HG03439 (cell line): ENCODE measurements at regions not wholly inside any gene's neighbourhood (a gene's known extent, or its start where the extent isn't known, plus 50 kb on each side); places are given as distances from the start of the nearest gene placed in this dataset.

Experiments used
- ATAC-seq: cut with Tn5 transposase; IDR thresholded peaks from one replicate; pipeline ENCODE4 v1.9.1; 2021; ENCODE audit warnings: mild to moderate bottlenecking, moderate library complexity; ENCODE audit not compliant: unreplicated experiment

DNA sequence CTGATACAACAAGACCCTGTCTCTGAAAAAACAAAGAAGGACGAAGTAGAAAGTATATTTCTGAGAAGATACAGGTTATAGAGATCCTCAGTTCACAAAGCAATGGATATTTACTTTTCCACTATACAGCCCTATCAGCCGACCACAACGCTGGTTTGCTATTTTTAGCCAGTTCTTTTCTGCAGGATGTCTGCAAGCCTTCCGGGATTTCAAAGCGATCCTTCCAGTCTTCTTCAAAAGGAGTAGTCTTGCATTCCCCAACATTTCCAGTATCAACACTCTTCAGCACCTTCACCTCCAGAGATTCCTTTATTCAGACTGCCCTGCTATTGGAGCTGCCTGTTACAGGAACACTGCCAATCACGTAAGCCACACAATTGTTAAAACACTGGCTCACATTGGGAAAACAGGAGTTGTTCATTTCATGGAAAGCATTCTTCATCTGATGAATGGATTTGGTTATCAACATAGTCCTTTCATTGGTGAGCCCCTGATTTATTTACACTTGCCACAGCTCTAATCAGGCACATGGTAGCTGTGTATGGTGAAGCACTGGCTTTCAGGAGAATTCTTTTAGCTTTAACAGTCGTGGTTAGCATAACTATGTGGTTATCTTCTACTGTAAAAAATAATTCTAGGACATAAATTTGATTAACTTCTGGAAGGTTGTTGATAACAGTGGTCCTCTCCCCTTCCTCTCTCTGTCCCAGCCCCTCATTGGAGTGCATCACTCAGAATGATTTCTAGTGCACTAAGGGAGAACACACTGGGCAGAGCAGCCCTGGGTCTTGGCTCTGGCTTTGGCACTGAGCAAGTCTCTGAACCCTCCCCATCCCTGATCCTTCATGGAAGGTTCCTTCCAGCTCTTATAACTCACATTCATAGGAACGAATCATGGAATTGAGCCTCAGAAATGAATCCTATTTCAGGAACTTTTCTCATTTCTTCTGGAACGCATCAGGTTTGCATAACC lies 109.9 kb upstream of the SORBS2 start:
- no peak for ATAC-seq

DNA sequence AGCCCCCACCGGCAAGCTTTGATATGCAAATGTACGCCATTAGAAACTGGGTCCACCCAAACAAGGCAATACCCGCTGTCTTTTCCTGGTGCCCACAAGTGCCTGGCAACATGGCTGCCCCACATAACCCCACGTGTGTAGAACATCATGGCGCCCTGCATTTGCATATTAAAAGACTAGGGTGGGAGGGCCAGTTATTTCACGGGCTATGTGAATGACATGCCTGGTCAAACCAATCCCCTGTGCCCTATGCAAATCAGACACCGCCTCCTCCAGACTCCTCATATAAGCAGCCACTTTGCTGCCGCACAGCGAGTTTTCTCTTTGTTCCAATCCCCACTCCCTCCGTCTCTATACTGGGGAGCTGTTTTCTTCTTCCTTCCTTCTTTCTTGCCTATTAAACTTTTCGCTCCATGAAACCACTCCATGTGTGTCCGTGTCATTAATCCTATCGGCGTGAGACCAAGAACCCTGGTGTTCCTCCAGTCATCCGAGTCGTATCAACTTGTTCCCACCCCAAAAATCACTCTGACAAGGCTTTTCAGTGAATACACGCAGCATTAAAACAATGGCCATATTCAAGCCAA lies 112.6 kb upstream of the SORBS2 start:
- ATAC-seq: no peak

DNA sequence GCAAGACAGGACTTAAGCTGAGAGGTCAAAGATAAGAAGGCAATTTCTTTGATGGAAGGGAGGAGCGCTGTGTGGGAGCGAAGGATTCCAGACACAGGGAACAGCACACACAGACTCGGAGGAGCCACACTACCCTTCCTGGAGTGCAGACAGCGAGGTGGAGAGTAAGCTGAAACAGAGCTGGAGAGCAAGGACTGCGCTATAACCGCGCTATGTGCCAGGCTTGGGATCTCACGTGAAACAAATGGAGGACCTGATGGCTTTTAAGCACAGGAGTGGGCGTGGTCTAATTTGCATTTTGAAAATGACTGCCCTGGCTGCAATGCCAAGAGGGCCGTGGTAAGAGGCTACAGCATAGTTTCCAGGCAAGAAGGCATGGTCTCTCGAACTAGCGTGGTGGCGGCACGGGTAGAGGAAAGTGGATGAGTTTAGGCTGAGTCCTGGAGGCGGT lies 113.9 kb upstream of the SORBS2 start:
- no peak for ATAC-seq

GRCh38 chr4:185931375-185931774 lies 119.4 kb upstream of the SORBS2 start:
- no peak for ATAC-seq

DNA sequence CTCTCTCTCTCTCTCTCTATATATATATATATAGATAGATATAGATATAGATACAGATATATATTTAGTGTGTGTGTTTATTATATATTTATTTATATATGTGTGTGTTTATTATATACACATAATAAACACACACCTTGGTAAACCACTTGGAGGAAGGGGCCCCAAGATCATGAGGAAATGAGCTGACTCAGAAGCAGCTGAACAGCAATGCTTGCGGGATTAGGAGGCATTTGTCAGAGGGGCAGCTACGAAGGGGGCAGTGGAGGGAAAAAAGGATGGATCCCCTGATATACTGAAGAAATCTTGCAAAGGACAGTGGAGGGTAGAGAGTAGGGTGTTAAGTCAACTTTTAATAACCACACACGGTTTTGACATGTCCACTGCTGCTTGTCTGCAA lies 120.0 kb upstream of the SORBS2 start:
- ATAC-seq: no peak

DNA sequence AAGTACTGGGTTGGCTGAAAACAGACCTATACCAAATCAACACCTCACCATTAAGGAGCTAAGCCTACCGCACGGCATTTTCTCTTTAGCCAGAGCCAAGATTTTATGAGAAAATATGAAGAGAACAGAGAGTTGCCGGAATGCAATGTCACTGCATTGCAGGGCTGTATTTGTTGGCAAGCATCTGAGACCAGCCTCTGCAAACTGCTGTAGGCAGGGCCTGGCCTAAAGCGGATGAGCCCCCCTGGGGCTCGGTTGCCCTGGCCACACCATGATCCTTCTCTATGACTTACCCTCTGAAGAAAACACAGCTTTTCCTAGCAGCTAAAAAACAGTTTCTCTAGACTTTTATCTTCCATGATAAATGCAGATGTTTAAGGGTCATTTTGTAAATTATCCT lies 120.5 kb upstream of the SORBS2 start:
- ATAC-seq: no peak

GRCh38 chr4:185933078-185933581 lies 121.1 kb upstream of the SORBS2 start:
- no peak for ATAC-seq

GRCh38 chr4:185936650-185937376 lies 124.8 kb upstream of the SORBS2 start:
- ATAC-seq: no peak

DNA sequence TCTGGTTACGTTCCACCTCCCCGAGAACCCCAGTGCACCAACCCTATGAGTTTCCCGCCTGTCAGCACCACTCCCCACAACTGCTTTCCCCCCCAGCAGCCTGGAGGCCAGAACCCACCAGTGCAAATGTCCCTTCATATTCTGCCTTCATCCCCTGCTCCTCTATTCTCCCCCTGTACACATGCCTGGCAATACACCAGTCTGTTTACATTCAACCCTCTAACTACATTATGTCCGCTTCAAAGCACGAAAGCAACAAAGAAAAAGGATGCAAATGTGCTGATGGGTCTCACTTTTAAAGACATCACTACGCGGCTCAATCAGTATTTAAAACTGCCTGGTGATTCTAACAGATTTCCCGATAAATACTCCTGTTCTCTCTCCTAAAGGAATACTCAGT lies 126.7 kb upstream of the SORBS2 start:
- ATAC-seq: no peak

- ATAC-seq: no peak
Observed at GRCh38 chr4:185941461-185941860, 127.5 kb upstream of the TLR3 start.

- no peak for ATAC-seq
Observed at GRCh38 chr4:185945252-185945651, 123.7 kb upstream of the TLR3 start.

DNA sequence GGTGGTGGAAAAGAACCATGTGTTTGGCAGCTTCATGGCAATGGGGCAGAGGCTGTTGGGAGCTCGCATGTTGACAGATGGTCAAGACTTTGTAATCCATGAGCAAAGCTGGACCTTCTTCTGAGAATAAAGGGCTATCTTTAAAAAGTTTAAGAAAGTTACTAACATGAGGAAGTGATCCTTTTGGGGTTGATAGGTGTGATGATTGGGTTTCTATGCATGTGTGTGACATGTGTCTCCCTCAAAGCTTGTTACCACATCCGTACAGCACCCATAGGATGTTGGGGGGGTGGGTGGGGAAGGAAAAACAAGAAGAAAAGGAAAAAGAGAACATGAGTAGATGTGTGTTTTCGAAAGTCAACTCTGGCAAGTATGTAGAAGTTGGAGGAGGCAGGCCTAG lies 123.0 kb upstream of the TLR3 start:
- ATAC-seq: no peak

GRCh38 chr4:185950891-185951290 lies 118.1 kb upstream of the TLR3 start:
- no peak for ATAC-seq

DNA sequence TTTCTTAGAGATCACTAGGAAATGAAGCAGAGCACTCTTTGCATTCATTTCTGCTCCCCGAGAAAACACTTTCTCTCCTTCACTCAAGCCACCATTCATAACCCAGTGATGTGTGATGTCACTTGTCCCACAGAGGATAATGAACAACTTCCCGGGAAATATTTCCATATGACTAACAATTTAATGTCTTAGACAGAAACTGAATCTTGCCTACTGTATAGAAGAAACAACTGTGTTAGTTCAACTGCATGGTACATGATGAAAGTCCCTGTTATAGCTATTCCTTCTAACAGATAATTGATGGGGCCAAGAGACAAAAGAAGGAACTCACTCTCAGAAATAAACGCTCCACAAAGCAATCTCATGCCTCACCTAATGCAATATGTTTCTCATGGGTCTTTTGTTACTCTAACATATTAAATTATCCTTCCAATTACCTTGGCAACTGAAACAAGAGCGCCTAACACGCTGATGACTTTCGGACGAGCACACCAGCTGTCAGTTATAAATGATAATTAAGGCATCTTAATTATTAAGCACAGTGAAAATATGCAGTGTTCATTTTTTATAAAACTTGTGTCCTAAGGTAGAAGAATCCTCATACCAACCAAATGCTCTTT lies 113.7 kb upstream of the TLR3 start:
- ATAC-seq: no peak

GRCh38 chr4:185955826-185956543 lies 113.0 kb upstream of the TLR3 start:
- ATAC-seq: no peak

GRCh38 chr4:185956544-185956940 lies 112.4 kb upstream of the TLR3 start:
- no peak for ATAC-seq

DNA sequence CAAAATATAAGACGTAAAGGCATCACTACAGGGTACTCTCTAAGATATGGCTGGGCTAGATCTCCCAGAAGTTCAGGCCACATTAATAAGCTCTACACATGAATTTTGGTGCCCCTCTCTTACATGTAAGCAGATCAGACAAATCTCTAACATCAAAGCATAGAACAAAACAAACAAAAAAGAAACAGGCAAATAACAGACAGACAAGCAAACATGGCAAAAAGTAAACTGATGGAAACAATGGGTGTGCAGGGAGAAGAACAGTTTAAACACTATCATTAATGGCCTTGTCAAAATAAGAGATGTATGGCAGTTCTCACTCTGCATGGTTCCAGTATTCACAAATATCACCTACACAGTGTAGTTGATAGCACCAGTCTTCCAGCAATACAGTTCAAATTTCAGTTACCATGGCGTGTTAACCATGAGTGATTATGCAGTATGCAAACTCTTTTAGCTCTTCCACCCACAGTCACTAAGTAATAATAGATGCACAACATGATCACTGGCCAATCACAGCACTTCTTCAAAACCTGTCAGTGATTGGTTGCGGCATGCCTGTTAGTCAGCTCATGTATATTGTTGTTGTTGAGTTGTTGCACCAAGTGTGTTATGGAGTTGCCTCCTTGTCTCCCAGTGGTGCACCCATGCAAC lies 110.7 kb upstream of the TLR3 start:
- no peak for ATAC-seq

- peak; percentile 75 for ATAC-seq
Observed at GRCh38 chr4:185965426-185966384, 103.3 kb upstream of the TLR3 start.

DNA sequence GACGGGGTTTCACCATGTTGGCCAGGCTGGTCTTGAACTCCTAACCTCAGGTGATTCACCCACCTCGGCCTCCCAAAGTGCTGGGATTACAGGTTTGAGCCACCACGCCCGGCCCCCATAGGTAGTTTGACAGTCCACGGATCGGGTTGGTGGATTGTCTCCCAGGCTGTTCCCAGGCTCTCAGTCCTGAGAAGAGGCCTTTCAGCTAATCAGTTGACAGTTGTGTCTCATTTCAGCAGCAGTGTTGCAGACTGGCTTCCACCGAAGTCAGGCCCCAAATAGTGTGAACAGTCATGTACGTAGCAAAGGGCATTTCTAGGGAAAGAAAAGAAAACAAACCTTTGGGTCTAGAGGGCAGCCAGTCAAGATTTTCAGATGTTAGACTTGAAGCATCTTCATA lies 102.4 kb upstream of the TLR3 start:
- ATAC-seq: no peak
